ENCODE measurements at regions not wholly inside any gene's neighbourhood (a gene's known extent, or its start where the extent isn't known, plus 50 kb on each side); places are given as distances from the start of the nearest gene placed in this dataset.
"Not testable (repeated sequence)": the region's sequence is repeated elsewhere in the genome, so short reads cannot be mapped to it uniquely, and the experiment has no call there.

GRCh38 chr12:127590868-127591267 is 676.1 kb upstream of the TMEM132C start:
- no peak for DNase-seq

- DNase-seq: no peak
Observed at GRCh38 chr12:127592245-127592644, 674.7 kb upstream of the TMEM132C start.

GRCh38 chr12:127594351-127594970 is 672.5 kb upstream of the TMEM132C start:
- no peak for DNase-seq

- DNase-seq: no peak
Observed at GRCh38 chr12:127595506-127595905, 671.5 kb upstream of the TMEM132C start.

- no peak for DNase-seq
Observed at GRCh38 chr12:127596891-127597290, 670.1 kb upstream of the TMEM132C start.

GRCh38 chr12:127599436-127599835 is 667.5 kb upstream of the TMEM132C start:
- no peak for DNase-seq

- no peak for DNase-seq
Observed at GRCh38 chr12:127600211-127600610, 666.8 kb upstream of the TMEM132C start.

- no peak for DNase-seq
Observed at GRCh38 chr12:127606476-127607015, 660.4 kb upstream of the TMEM132C start.

GRCh38 chr12:127607146-127607725 is 659.7 kb upstream of the TMEM132C start:
- no peak for DNase-seq

GRCh38 chr12:127608359-127608758 is 658.6 kb upstream of the TMEM132C start:
- DNase-seq: not testable (repeated sequence)

- no peak for DNase-seq
Observed at GRCh38 chr12:127613056-127613455, 653.9 kb upstream of the TMEM132C start.

GRCh38 chr12:127619869-127620734 is 646.9 kb upstream of the TMEM132C start:
- DNase-seq: no peak

- no peak for DNase-seq
Observed at GRCh38 chr12:127620735-127621355, 646.1 kb upstream of the TMEM132C start.

GRCh38 chr12:127621366-127621765 is 645.6 kb upstream of the TMEM132C start:
- DNase-seq: no peak

- DNase-seq: no peak
Observed at GRCh38 chr12:127623362-127623761, 643.6 kb upstream of the TMEM132C start.

GRCh38 chr12:127625176-127625771 is 641.7 kb upstream of the TMEM132C start:
- DNase-seq: no peak

GRCh38 chr12:127628645-127629044 is 638.3 kb upstream of the TMEM132C start:
- no peak for DNase-seq

GRCh38 chr12:127629066-127629820 is 637.7 kb upstream of the TMEM132C start:
- no peak for DNase-seq

- no peak for DNase-seq
Observed at GRCh38 chr12:127632461-127632860, 634.5 kb upstream of the TMEM132C start.

- no peak for DNase-seq
Observed at GRCh38 chr12:127635838-127636237, 631.1 kb upstream of the TMEM132C start.

- no peak for DNase-seq
Observed at GRCh38 chr12:127636882-127637281, 630.1 kb upstream of the TMEM132C start.

All from activated CD4-positive, alpha-beta T cell treated with anti-CD3 and anti-CD28 coated beads, Interleukin-2, amount 50 U/mL, for 4 hours (primary cell).